Hepatocyte (in vitro differentiated cells): ENCODE measurements at regions not wholly inside any gene's neighbourhood (a gene's known extent, or its start where the extent isn't known, plus 50 kb on each side); places are given as distances from the start of the nearest gene placed in this dataset.
A peak's percentile ranks its signal among the peaks of the same experiment; 100 is the strongest.

Experiments used
- DNase-seq: peaks from one replicate; pipeline ENCODE4 v3.0.0-alpha.2; 2016; ENCODE audit warnings: low spot score
- H2AFZ ChIP-seq: fragments of 200-600 bp; sonication (generic); 2 replicates; pipeline ENCODE4 v1.6.0; 2016; ENCODE audit warnings: antibody characterized with exemption, mild to moderate bottlenecking
- H3K27ac ChIP-seq: fragments of 200-600 bp; sonication (generic); 2 replicates; pipeline ENCODE4 v1.5.1; 2016; ENCODE audit warnings: mild to moderate bottlenecking
- H3K27me3 ChIP-seq: fragments of 200-600 bp; sonication (generic); 2 replicates; pipeline ENCODE4 v1.6.1; 2016
- H3K36me3 ChIP-seq: fragments of 200-600 bp; sonication (generic); replicated peaks from 2 replicates; pipeline ENCODE4 v1.5.1; 2016; ENCODE audit warnings: low read depth; ENCODE audit not compliant: insufficient read depth
- H3K4me1 ChIP-seq: fragments of 200-600 bp; sonication (generic); 2 replicates; pipeline ENCODE4 v1.5.1; 2016; ENCODE audit warnings: mild to moderate bottlenecking, moderate library complexity; ENCODE audit not compliant: insufficient read depth
- H3K4me2 ChIP-seq: fragments of 200-600 bp; sonication (generic); 2 replicates; pipeline ENCODE4 v1.6.0; 2016
- H3K4me3 ChIP-seq: fragments of 200-600 bp; sonication (generic); 2 replicates; pipeline ENCODE4 v1.5.1; 2016; ENCODE audit warnings: mild to moderate bottlenecking
- H3K79me2 ChIP-seq: fragments of 200-600 bp; sonication (generic); 2 replicates; pipeline ENCODE4 v1.6.0; 2017; ENCODE audit warnings: mild to moderate bottlenecking
- H3K9me2 ChIP-seq: fragments of 200-600 bp; sonication (generic); replicated peaks from 2 replicates; pipeline ENCODE4 v1.6.0; 2017; ENCODE audit warnings: mild to moderate bottlenecking; ENCODE audit not compliant: insufficient read depth
- H3K9me3 ChIP-seq: fragments of 200-600 bp; sonication (generic); 2 replicates; pipeline ENCODE4 v1.5.1; 2016; ENCODE audit warnings: low read depth, mild to moderate bottlenecking
- H4K20me1 ChIP-seq: fragments of 200-600 bp; sonication (generic); 2 replicates; pipeline ENCODE4 v1.6.0; 2016; ENCODE audit warnings: mild to moderate bottlenecking; ENCODE audit not compliant: insufficient read depth, poor library complexity, severe bottlenecking
- CTCF ChIP-seq: fragments of 200-600 bp; sonication (generic); IDR thresholded peaks from 2 replicates; pipeline ENCODE4 v1.5.1; 2016; ENCODE audit warnings: antibody characterized with exemption, mild to moderate bottlenecking; ENCODE audit not compliant: poor library complexity
- EZH2 ChIP-seq: fragments of 200-600 bp; sonication (generic); IDR thresholded peaks from 2 replicates; pipeline ENCODE4 v1.6.1; 2016; ENCODE audit warnings: antibody characterized with exemption, mild to moderate bottlenecking, borderline replicate concordance
- EZH2phosphoT487 ChIP-seq: fragments of 200-600 bp; sonication (generic); IDR thresholded peaks from one replicate; pipeline ENCODE4 v1.6.1; 2018; ENCODE audit warnings: antibody characterized with exemption, mild to moderate bottlenecking, low read depth, moderate library complexity; ENCODE audit not compliant: unreplicated experiment, severe bottlenecking
- WGBS: methylation state at CpG from one replicate; pipeline ENCODE4 v1.1.6; 2016; ENCODE audit warnings: low lambda C conversion rate; ENCODE audit errors: missing lambda C conversion rate; 5-methylcytosine and 5-hydroxymethylcytosine counted together

GRCh38 chr18:34604591-34604990, 105.5 kb upstream of the DTNA start:
- Histone ChIP-seq H3K36me3 (no peaks in the 10 kb centered on the region), H3K27me3 (no peaks in the 10 kb centered on the region), H3K4me1 (no peaks in the 10 kb centered on the region), H3K9me3 (no peaks in the 10 kb centered on the region), H3K9me2 (no peaks in the 10 kb centered on the region), H4K20me1 (no peaks in the 10 kb centered on the region), H3K4me2 (no peak overlapping the region), H2AFZ (no peak overlapping the region), H3K4me3 (no peak overlapping the region), H3K27ac (no peak overlapping the region), H3K79me2 (no peaks in the 10 kb centered on the region)
- TF ChIP-seq EZH2: no peak
- TF ChIP-seq CTCF: no peak
- no peak for TF ChIP-seq EZH2phosphoT487
- no peak for DNase-seq
- WGBS: 67% methylated on average over 2 of the region's 2 CpGs

GRCh38 chr18:34606851-34607250, 103.2 kb upstream of the DTNA start:
- no peaks in the 10 kb centered on the region for H3K36me3 ChIP-seq
- H3K9me2 ChIP-seq: no peaks in the 10 kb centered on the region
- H3K9me3 ChIP-seq: no peaks in the 10 kb centered on the region
- H4K20me1 ChIP-seq: no peaks in the 10 kb centered on the region
- no peaks in the 10 kb centered on the region for H3K27me3 ChIP-seq
- H3K79me2 ChIP-seq: no peaks in the 10 kb centered on the region
- no peak for TF ChIP-seq EZH2phosphoT487
- H3K4me2 ChIP-seq: no peak overlapping the region
- no peak for DNase-seq
- H3K4me1 ChIP-seq: no peaks in the 10 kb centered on the region
- H2AFZ ChIP-seq: no peak overlapping the region
- 100% methylated on average over 3 of the region's 3 CpGs for WGBS
- no peak overlapping the region for H3K27ac ChIP-seq
- no peak overlapping the region for H3K4me3 ChIP-seq

- no peaks in the 10 kb centered on the region for H3K9me3 ChIP-seq
- DNase-seq: no peak
- H3K27ac ChIP-seq: no peak overlapping the region
- H2AFZ ChIP-seq: no peak overlapping the region
- no peaks in the 10 kb centered on the region for H3K4me1 ChIP-seq
- H3K27me3 ChIP-seq: no peaks in the 10 kb centered on the region
- WGBS: 84% methylated on average over 2 of the region's 2 CpGs
- H4K20me1 ChIP-seq: no peaks in the 10 kb centered on the region
- no peaks in the 10 kb centered on the region for H3K9me2 ChIP-seq
- TF ChIP-seq CTCF (no peak), EZH2phosphoT487 (no peak), EZH2 (no peak)
- no peaks in the 10 kb centered on the region for H3K79me2 ChIP-seq
- no peak overlapping the region for H3K4me3 ChIP-seq
- no peaks in the 10 kb centered on the region for H3K36me3 ChIP-seq
- no peak overlapping the region for H3K4me2 ChIP-seq
Measured at GRCh38 chr18:34608064-34608463, 102.0 kb upstream of the DTNA start.

- Histone ChIP-seq H2AFZ (no peak overlapping the region), H3K4me1 (no peaks in the 10 kb centered on the region), H3K9me2 (no peaks in the 10 kb centered on the region), H3K27ac (peak overlapping the region; percentile 18), H3K9me3 (no peaks in the 10 kb centered on the region), H3K79me2 (no peaks in the 10 kb centered on the region), H3K27me3 (no peaks in the 10 kb centered on the region), H3K4me2 (peak overlapping the region; percentile 8), H3K4me3 (no peak overlapping the region), H4K20me1 (no peaks in the 10 kb centered on the region), H3K36me3 (no peaks in the 10 kb centered on the region)
- DNase-seq: no peak
- 89% methylated on average over 4 of the region's 4 CpGs for WGBS
- TF ChIP-seq EZH2 (no peak), CTCF (no peak), EZH2phosphoT487 (no peak)
Measured at GRCh38 chr18:34609986-34610648, 100.0 kb upstream of the DTNA start.
